ENCODE measurements at regions not wholly inside any gene's neighbourhood (a gene's known extent, or its start where the extent isn't known, plus 50 kb on each side); places are given as distances from the start of the nearest gene placed in this dataset.

DNA sequence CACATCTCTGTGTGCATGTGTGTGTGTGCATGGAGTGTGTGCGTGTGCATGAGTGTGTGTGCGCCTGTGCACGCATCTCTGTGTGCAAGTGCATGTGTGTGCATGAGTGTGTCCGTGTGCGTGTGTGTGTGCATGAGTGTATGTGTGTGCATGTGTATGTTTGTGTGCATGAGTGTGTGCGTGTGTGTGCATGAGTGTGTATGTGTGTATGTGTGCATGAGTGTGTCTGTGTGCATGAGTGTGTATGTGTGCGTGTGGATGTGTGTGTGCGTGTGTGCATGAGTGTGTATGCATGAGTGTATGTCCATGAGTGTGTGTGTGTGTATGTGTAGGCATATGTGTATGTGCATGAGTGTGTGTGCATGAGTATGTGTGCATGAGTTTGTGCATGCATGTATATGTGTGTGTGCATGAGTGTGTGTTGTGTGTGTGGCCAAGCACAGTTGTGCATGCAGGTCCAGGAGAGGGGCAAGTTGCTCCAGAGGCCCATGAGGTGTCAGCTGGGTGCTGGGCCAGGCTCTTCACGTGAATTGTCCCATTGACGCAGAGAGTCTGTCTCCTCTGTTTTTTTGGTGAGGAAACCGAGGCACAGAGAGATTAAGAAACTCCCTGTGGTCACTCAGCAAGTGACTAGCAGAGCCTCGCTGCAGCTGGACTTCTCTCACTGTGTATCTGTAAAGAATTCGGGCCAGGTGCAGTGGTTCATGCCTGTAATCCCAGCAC is 75.5 kb downstream of the ASB1 start:
- intact Hi-C loops (cut with DNase I), result no loop called here
- DNase-seq (ENCODE audit: low spot score), result peak; percentile 49

- intact Hi-C loops (cut with DNase I), result no loop called here
- peak; percentile 70 for DNase-seq (ENCODE audit: low spot score)
Measured at GRCh38 chr2:238502956-238503791, 76.4 kb downstream of the ASB1 start.

GRCh38 chr2:238504181-238504931 is 77.6 kb downstream of the ASB1 start:
- intact Hi-C loops (cut with DNase I), result no loop called here
- DNase-seq (ENCODE audit: low spot score), result peak; percentile 73

DNA sequence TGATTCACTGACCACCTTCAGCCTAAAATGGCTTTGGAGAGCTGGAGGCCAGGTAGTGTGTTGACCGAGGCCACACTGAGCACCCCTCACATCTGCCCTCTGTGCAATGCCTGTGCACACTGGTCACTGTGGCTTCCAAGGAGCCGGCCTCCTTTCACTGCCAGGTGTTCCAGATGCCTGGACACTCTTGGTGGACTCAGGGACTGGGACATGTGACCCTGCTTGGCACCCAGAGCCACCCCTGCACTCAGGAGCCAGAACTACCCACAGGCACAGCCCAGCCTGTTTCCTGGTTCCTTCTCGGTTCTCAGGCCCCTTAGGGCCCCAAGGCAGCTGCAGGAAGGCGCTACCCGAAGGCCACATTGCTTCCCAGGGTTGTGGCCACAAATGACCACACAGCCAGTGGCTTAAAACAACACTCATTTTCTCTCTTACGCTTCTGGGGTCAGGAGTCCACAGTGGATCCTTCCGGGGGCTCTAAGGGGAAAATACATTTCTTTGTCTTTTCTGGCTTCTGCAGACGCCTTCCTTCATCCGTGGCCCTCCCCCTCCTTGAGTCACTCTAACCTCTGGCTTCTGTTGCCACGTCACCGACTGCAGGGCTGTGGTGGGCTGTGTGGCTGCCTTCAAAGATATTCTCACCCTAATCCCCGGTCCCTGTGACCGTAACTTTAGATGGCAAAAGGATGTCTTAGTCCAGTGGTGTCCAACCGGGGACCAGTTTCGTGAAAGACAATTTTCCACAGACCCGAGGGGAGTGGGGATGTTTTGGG is 78.6 kb downstream of the ASB1 start:
- intact Hi-C loops (cut with DNase I), result no loop called here

DNA sequence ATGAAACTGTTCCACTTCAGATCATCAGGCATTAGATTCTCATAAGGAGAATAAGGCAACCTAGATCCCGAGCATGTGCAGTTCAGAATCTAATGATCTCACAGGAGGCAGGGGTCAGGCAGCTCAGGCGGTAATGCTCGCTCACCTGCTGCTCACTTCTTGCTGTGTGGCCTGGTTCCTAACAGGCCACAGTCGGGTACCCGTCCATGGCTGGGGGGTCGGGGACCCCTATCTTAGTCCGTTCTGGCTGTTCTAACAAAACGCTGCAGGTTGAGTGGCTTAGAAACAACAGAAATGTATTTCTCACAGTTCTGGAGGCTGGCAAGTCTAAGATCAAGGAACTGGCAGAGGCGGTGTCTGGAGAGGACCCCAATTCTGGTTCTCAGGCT is 79.2 kb downstream of the ASB1 start:
- DNase-seq (ENCODE audit: low spot score), result peak; percentile 58
- intact Hi-C loops (cut with DNase I), result no loop called here

More for the DNA sequence above, 78.6 kb downstream of the ASB1 start:
- DNase-seq (ENCODE audit: low spot score), result peak; percentile 53

DNA sequence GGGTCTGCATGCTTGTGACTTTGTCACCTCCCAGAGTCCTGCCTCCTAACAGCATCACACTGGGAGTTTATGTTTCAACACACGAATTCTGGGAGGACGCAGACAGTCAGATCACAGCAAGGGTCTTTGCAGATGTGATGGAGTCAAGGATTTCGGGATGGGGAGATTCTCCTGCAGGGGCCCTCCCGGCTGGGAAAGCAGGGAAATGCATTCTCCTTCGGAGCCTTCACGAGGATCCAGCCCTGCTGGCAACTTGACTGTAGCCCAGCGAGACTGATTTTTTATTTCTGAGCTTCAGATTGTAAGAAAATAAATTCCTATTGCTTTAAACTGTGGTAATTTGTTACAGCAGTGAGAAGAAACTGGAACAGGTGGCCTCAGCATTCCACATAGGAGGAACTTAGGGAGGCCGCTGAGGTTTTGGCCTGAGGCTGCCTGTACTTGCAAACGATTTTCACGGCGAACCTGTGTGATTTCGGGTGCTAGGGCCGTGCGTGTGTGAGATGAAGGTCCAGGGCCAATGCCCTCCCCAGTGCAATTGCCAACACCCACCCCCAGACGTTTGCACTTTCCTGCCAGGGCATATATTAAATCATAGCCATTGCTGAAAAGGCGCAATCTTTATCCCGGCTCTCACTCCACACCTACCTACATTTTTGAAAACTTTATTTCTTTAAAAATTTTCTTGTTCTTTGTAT is 79.8 kb downstream of the ASB1 start:
- peak; percentile 44 for DNase-seq (ENCODE audit: low spot score)
- intact Hi-C loops (cut with DNase I), result no loop called here

- DNase-seq (ENCODE audit: low spot score), result peak; percentile 31
- intact Hi-C loops (cut with DNase I), result no loop called here
Measured at GRCh38 chr2:238507836-238508235, 81.1 kb downstream of the ASB1 start.

GRCh38 chr2:238509151-238509835 is 82.6 kb downstream of the ASB1 start:
- intact Hi-C loops (cut with DNase I), result no loop called here
- peak; percentile 53 for DNase-seq (ENCODE audit: low spot score)

- intact Hi-C loops (cut with DNase I), result loop anchor here in 1 of 2 donors (10.0 kb wide), 1 partner anchor 65 kb away; no protein-coding TSS in a partner anchor
- DNase-seq (ENCODE audit: low spot score), result peak; percentile 57
Measured at GRCh38 chr2:238509903-238510302, 83.2 kb downstream of the ASB1 start.

DNA sequence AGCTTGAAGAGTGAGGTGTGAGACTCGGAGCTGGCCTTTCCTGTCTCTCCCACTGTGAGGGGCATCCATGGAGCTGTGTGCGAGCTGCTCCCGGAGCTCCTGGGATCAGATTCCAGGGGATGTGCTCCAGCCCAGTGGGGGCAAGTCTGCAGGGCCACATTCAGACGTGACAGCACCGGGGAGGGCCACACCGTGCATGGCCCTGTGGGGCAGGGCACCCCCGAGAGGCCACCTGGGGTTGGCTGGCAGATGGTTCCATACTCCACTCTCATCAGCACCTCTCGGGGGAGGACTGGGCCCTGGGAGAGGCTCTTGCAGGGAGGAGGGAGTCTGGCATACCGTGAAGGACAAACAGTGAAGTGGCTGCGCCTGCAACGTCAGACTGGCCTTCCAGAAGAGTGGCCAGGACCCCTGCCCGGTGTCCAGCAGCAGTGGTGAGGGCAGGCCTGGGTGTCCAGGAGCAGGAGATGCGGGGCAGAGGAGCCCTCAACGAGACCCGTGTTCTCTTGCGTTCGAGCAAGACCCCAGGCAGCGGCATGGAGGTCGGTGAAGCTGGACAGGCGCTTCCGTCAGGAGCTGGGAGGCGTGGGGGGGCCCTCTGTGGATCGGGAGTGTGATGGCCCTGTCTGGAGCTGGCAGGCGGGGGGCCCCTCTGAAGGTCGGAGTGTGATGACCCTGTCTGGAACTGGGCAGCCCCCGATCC is 84.3 kb downstream of the ASB1 start:
- intact Hi-C loops (cut with DNase I), result loop anchor here in 1 of 2 donors (10.0 kb wide), 1 partner anchor 66 kb away; no protein-coding TSS in a partner anchor
- peak; percentile 73 for DNase-seq (ENCODE audit: low spot score)

DNA sequence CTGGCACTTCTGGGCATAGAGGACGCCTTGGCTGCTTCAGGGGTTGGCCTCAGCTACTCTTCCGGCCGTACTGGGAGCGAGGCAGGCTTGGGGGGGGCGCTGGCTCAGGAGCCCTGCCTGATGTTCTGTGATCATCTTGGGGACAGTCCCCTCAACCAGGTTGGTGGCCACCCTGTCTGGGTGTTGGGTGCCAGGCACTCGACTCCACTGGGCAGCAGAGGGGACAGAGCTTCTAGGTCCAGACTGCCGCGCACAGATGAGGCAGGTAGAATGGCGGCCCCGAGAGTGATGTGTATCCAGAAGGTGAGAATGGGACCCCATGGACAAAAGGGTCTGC is 84.9 kb downstream of the ASB1 start:
- intact Hi-C loops (cut with DNase I), result loop anchor here in 1 of 2 donors (10.0 kb wide), 1 partner anchor 67 kb away; no protein-coding TSS in a partner anchor
- peak; percentile 71 for DNase-seq (ENCODE audit: low spot score)

GRCh38 chr2:238512247-238512867 is 85.6 kb downstream of the ASB1 start:
- peak; percentile 75 for DNase-seq (ENCODE audit: low spot score)
- intact Hi-C loops (cut with DNase I), result loop anchor here in 1 of 2 donors (10.0 kb wide), 1 partner anchor 68 kb away; no protein-coding TSS in a partner anchor

DNA sequence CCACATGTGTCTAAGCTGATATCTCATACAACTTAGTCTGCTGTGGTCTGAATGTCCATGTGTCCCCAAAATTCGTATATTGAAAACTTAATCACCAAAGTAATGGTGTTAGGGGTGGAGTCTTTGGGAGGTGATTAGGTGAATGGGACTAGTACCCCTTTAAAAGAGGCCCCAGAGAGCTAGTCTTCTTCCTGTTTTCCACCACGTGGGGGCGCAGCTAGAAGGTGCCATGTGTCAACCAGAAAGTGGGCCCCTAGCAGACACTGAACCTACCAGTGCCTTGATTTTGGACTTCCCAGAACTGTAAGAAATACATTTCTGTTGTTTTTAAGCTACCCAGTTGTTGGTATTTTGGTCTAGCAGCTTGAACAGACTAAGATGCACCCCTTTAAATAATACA is 86.6 kb downstream of the ASB1 start:
- peak; percentile 78 for DNase-seq (ENCODE audit: low spot score)
- intact Hi-C loops (cut with DNase I), result loop anchor here in 1 of 2 donors (10.0 kb wide), 1 partner anchor 69 kb away; no protein-coding TSS in a partner anchor

DNA sequence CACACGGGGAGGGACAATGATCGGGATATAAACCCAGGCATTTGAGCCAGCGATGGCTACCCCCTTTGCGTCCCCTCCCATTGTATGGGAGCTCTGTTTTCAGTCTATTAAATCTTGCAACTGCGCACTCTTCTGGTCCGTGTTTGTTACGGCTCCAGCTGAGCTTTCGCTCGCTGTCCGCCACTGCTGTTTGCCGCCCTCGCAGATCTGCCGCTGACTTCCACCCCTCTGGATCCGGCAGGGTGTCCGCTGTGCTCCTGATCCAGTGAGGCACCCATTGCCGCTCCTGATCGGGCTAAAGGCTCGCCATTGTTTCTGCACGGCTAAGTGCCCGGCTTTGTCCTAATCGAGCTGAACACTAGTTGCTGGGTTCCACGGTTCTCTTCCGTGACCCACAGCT is 87.3 kb downstream of the ASB1 start:
- intact Hi-C loops (cut with DNase I), result loop anchor here in 1 of 2 donors (10.0 kb wide), 1 partner anchor 69 kb away; no protein-coding TSS in a partner anchor
- DNase-seq (ENCODE audit: low spot score), result peak; percentile 38

- DNase-seq (ENCODE audit: low spot score), result no peak
- intact Hi-C loops (cut with DNase I), result loop anchor here in 1 of 2 donors (10.0 kb wide), 1 partner anchor 71 kb away; no protein-coding TSS in a partner anchor
Measured at GRCh38 chr2:238515377-238515776, 88.7 kb downstream of the ASB1 start.

- intact Hi-C loops (cut with DNase I), result loop anchor here in 1 of 2 donors (10.0 kb wide), 1 partner anchor 72 kb away; no protein-coding TSS in a partner anchor
- DNase-seq (ENCODE audit: low spot score), result no peak
Measured at GRCh38 chr2:238517209-238517608, 90.5 kb downstream of the ASB1 start.

All from posterior vena cava (tissue), 2 donors.